Activated naive CD4-positive, alpha-beta T cell treated with anti-CD3 and anti-CD28 coated beads for 36 hours (primary cell): ENCODE measurements at regions not wholly inside any gene's neighbourhood (a gene's known extent, or its start where the extent isn't known, plus 50 kb on each side); places are given as distances from the start of the nearest gene placed in this dataset.

Source experiments
- CTCF ChIA-PET: fragments of 350-600 bp; sonication (Branson Sonifier 250); formaldehyde crosslinking; loops from one replicate; lab custom pipeline; 2021; ENCODE audit warnings: antibody characterized with exemption; lab: Charles Lee
- DNase-seq: peaks from one replicate; pipeline ENCODE4 v3.0.0-alpha.2; 2020
- H3K27ac Mint-ChIP-seq: one replicate; pipeline ENCODE4 v1.8.0; 2021; ENCODE audit warnings: mild to moderate bottlenecking, mixed read lengths
- H3K27me3 Mint-ChIP-seq: one replicate; pipeline ENCODE4 v1.8.0; 2021; ENCODE audit warnings: low read depth, mixed read lengths
- H3K36me3 Mint-ChIP-seq: one replicate; pipeline ENCODE4 v1.8.0; 2021; ENCODE audit warnings: low read depth, mixed read lengths
- H3K4me1 Mint-ChIP-seq: one replicate; pipeline ENCODE4 v1.8.0; 2021; ENCODE audit warnings: low read depth, mixed read lengths
- H3K4me3 Mint-ChIP-seq: one replicate; pipeline ENCODE4 v1.8.0; 2021; ENCODE audit warnings: mild to moderate bottlenecking, moderate library complexity, mixed read lengths
- H3K9me3 Mint-ChIP-seq: one replicate; pipeline ENCODE4 v1.8.0; 2021; ENCODE audit warnings: mixed read lengths
- intact Hi-C: fragments of 100-400 bp; cut with micrococcal nuclease; formaldehyde crosslinking; loops from one replicate; pipeline ENCODE4 v1.15.1; 2023

DNA sequence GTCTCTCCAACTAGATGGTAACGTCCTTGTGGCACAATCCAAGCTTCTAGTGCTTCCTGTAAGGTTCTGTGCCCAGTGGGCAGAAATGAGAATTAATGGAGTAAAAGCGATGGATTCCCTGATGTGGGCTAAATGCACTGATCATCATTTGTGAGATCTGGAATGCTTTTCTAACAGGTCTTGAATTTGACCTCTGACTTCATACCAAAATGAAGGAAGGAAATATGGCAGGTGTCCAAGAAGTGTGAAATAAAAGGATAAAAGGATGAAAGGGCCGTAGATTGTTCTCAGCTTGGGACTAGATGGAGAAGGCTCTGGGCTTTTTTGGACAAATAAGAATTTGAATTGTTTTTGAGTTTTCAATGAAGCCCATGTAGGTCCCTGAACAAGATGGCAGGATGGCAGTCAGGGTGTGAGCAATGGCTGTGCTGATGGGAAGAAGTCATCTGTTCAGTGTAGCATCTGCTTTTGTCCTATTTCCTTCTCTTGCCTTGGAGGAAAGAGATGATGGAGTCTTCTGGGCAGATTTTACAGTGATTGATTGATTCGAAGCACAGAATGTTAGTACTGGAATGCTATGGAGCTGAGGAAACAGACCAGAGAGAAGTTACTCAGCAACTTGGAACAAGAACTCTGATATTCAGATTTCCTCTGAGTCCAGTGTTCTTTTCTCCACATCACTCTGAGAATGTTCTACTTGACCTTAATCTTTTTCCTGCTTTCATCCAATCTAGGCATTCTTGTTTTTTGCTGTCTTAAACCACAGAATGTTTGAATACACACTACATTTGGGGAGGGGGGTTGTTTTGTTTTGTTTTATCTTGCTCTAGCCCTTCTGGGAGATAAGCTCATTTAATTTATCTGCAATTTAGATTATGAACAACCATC lies 286.0 kb downstream of the HLX start:
- H3K27me3 Mint-ChIP-seq, result peaks cover 7% of the 10 kb centered on the region
- CTCF ChIA-PET, result no interaction called here
- H3K36me3 Mint-ChIP-seq, result no peaks in the 10 kb centered on the region
- no peaks in the 10 kb centered on the region for H3K9me3 Mint-ChIP-seq
- intact Hi-C loops, result no loop called here
- no peak overlapping the region for H3K4me3 Mint-ChIP-seq
- H3K4me1 Mint-ChIP-seq, result no peaks in the 10 kb centered on the region
- H3K27ac Mint-ChIP-seq, result no peak overlapping the region
- DNase-seq, result no peak

DNA sequence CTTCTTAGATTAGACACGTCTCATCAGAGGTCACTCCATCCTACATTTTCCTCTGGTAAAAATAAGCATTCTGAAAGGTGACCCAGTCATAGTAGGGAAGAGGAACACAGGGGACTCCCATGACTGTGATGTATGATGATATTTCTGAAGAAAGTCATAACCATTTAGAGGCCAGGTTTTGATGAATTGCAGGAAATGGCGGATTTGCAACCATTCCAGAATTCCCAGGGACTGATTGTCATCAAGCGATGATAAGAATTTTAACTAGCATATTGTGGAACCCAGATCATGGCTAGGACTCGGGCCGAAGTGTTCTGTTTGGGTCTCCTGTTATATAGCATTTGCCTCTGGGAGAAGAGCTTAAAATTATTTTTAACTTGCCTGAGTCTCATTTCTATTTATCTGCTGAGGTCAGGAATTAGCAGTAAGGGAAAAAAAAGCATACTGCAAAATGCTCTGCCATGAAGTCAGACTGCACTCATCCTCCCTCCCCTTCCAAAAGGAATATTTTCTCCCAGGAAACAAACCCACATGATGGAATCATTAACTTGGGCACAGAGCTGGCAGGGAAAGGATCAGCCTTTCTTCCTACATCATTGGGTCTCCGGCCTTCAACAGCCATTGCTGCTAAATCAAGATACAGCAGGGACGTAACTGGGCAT lies 286.7 kb downstream of the HLX start:
- Mint-ChIP-seq H3K27ac (no peak overlapping the region), H3K36me3 (no peaks in the 10 kb centered on the region), H3K4me3 (no peak overlapping the region), H3K4me1 (no peaks in the 10 kb centered on the region), H3K27me3 (peaks cover 5% of the 10 kb centered on the region), H3K9me3 (no peaks in the 10 kb centered on the region)
- CTCF ChIA-PET, result no interaction called here
- intact Hi-C loops, result no loop called here
- no peak for DNase-seq

DNA sequence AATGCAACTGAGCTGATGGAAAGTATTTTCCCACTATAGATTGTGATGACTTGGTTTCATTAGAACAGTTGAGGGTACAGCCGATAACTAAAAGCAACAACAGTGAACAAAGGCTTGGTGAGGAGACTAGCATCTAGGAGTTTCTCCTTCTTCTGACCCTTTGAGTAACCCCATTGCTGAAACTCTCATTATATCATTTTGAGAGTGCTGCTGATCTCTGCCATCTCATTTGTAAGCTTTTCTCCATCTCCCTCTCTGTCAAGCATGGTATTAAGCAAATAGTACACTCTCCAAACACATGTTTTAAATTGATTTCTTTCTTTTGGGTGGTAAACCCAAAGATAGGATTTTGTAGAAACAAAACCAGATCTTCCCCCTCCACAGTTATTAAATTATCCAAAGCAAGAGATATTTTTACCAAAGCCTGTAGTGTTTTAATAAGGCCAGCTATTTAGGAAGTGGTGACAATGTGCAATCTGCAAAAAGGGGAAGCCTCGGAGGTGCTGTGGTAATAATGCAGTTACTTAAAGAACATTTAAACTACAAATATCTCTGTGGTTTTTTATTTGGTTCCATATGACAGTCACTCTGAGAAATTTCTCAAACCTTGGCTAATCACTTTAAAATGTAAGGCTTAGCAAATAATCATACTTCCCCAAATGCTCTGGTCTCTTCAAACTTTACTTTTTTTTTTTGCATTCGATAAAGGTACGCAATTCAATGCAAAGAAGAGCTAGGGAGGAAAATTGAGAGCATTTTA lies 287.5 kb downstream of the HLX start:
- no peaks in the 10 kb centered on the region for H3K36me3 Mint-ChIP-seq
- no peak overlapping the region for H3K4me3 Mint-ChIP-seq
- no peak overlapping the region for H3K27ac Mint-ChIP-seq
- peaks cover 6% of the 10 kb centered on the region for H3K9me3 Mint-ChIP-seq
- DNase-seq, result no peak
- CTCF ChIA-PET, result interaction anchor here (1.0 kb wide), 1 partner anchor 293 kb away, joined by 3 read pairs; no protein-coding TSS in a partner anchor
- H3K27me3 Mint-ChIP-seq, result peaks cover 4% of the 10 kb centered on the region
- no peaks in the 10 kb centered on the region for H3K4me1 Mint-ChIP-seq
- intact Hi-C loops, result no loop called here

DNA sequence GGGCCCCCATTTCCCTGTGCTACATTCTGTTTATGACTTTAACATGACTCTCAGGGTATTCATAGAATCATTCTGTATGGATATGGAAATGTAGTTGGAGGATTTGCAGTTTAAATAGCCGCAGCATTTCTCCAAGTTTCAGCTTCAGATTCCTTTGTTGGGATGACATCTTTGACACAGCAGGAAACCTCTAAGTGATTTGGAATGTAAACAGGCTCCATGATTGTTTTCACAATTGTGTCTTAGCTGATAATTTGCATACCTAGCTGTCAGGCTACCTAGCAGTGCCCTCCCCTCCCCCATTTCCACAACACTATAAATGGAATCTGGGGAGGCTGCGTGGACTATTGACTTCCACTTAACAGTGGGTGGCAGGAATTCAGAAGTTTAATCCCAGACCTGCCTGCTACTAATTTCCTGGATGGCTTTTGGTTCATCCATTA lies 290.2 kb downstream of the HLX start:
- H3K27ac Mint-ChIP-seq, result no peak overlapping the region
- H3K27me3 Mint-ChIP-seq, result peaks cover 4% of the 10 kb centered on the region
- peaks cover 8% of the 10 kb centered on the region for H3K9me3 Mint-ChIP-seq
- H3K4me1 Mint-ChIP-seq, result no peaks in the 10 kb centered on the region
- no peak overlapping the region for H3K4me3 Mint-ChIP-seq
- H3K36me3 Mint-ChIP-seq, result no peaks in the 10 kb centered on the region
- intact Hi-C loops, result no loop called here
- CTCF ChIA-PET, result no interaction called here
- DNase-seq, result no peak

DNA sequence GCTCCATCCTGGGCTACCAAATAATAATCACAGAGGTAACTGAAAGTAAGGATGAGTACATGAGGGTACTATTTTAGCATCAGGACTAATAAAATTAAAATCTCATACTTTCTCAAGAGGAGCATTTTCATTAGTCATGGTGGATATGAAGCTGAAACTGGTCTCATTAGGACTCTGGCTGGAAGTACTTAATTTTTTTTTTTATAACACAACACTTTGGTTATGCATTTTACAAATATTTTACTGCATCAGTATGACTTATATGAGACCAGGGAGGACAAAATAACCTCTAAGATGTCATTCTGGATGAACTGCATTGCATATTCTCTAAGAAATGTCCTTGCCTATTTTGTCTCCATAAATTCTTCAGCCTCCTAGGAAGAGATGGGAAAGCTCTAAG lies 290.9 kb downstream of the HLX start:
- H3K27ac Mint-ChIP-seq, result no peak overlapping the region

DNA sequence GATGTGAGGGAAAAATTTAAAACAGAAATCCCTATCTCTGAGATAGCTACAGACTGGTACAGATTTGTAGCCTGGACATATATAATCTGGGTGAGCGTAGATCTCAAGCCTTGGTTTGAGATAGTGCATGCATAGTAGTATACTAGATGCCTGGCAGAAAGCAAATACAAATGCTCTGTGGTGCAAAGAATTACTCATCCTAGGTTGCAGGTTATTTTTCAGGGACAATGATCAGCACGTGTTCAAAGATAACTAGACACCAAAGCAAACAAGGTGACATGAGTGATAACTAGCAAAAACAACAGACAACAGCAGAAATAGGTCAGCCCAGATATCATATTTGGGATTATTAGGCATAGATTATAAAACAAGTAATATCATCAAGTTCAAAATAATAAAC lies 292.5 kb downstream of the HLX start:
- Mint-ChIP-seq H3K9me3 (peaks cover 8% of the 10 kb centered on the region), H3K4me1 (no peaks in the 10 kb centered on the region), H3K4me3 (no peak overlapping the region), H3K36me3 (no peaks in the 10 kb centered on the region), H3K27ac (no peak overlapping the region), H3K27me3 (no peaks in the 10 kb centered on the region)
- DNase-seq, result no peak
- intact Hi-C loops, result no loop called here
- CTCF ChIA-PET, result no interaction called here

More for the DNA sequence above, 290.9 kb downstream of the HLX start:
- peaks cover 4% of the 10 kb centered on the region for H3K27me3 Mint-ChIP-seq
- DNase-seq, result no peak
- no peak overlapping the region for H3K4me3 Mint-ChIP-seq
- no peaks in the 10 kb centered on the region for H3K36me3 Mint-ChIP-seq
- CTCF ChIA-PET, result no interaction called here
- peaks cover 8% of the 10 kb centered on the region for H3K9me3 Mint-ChIP-seq
- H3K4me1 Mint-ChIP-seq, result no peaks in the 10 kb centered on the region
- intact Hi-C loops, result no loop called here

DNA sequence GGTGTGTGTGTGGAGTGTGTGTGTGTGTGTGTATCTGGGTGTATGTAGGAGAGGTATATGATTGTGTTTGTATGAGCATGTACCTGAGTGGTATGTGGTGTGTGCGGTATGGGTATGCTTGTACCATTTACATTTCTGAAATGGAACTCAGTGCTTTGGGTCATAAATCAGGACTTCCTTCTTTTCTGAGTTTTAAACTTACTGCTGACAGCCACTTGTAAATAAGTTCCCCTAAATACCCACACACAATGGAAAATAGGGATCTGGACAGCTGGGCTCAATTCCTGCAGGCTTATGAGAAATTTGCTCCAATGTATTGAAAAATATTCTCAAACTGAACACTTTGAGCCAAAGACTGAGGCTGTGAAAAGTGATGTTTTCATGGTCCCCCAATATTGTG lies 293.6 kb downstream of the HLX start:
- Mint-ChIP-seq H3K27ac (no peak overlapping the region), H3K27me3 (peaks cover 1% of the 10 kb centered on the region), H3K36me3 (no peaks in the 10 kb centered on the region), H3K4me1 (no peaks in the 10 kb centered on the region), H3K9me3 (peaks cover 8% of the 10 kb centered on the region), H3K4me3 (no peak overlapping the region)
- intact Hi-C loops, result no loop called here
- CTCF ChIA-PET, result no interaction called here
- no peak for DNase-seq

DNA sequence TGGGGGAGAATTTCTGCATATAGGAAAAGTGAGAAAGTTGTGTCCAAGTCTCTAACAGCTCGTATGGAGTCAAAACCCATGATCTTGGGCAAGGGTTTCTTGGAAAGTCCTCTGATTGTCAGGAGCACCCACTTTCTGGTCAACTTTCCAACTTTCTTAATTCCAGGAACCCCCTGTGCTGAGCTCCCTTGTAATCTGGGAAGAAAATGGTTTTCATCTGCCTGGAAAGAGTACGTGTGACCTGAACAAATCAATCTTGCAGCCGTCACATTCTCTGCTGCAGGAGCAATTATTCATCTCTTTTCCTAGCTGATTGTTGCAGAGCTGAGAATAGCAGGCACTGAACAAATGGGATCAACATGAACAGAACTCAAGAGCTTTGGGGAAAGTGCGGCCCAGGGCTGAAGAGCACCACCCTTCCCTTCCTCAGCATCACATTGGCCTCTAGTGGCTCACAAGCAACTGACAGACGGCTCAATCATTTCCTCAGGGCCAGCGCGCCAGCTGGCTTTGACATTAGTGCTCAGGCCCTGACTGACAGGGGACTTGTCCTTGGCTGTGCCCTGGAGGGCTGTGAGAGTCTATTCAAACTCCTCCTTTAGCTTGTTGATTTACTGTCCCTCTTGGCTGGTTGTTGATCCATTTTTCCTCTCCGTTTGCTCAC lies 295.2 kb downstream of the HLX start:
- DNase-seq, result no peak
- CTCF ChIA-PET, result interaction anchor here (1.2 kb wide), 1 partner anchor 37 kb away, joined by 3 read pairs; no protein-coding TSS in a partner anchor
- no peaks in the 10 kb centered on the region for H3K36me3 Mint-ChIP-seq
- no peaks in the 10 kb centered on the region for H3K4me1 Mint-ChIP-seq
- peaks cover 5% of the 10 kb centered on the region for H3K27me3 Mint-ChIP-seq
- H3K4me3 Mint-ChIP-seq, result no peak overlapping the region
- no peak overlapping the region for H3K27ac Mint-ChIP-seq
- H3K9me3 Mint-ChIP-seq, result peaks cover 8% of the 10 kb centered on the region
- intact Hi-C loops, result no loop called here

DNA sequence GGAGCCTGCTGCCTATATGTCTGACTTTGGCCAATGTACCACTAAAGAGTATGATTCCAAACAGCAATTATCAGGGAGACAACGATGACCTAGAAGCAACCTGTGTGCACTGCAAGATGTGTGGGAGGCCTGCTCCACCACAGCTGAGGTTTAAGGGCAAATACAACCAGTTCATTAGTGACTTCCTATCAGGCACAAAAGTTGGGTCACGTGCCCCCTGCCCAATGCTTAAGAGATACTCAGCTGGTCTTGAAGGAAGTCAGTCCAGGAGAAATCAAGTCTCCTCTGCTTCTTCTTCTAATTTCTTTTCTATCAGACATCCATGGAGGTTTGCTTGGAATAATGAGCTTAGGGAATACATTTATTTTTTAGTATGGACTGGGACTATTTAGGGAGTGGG lies 296.0 kb downstream of the HLX start:
- CTCF ChIA-PET, result interaction anchor here (1.2 kb wide), 1 partner anchor 38 kb away, joined by 3 read pairs; no protein-coding TSS in a partner anchor
- H3K4me3 Mint-ChIP-seq, result no peak overlapping the region
- H3K27me3 Mint-ChIP-seq, result peaks cover 5% of the 10 kb centered on the region
- no peak for DNase-seq
- H3K27ac Mint-ChIP-seq, result no peak overlapping the region
- H3K9me3 Mint-ChIP-seq, result peaks cover 8% of the 10 kb centered on the region
- H3K4me1 Mint-ChIP-seq, result no peaks in the 10 kb centered on the region
- intact Hi-C loops, result no loop called here
- H3K36me3 Mint-ChIP-seq, result no peaks in the 10 kb centered on the region

DNA sequence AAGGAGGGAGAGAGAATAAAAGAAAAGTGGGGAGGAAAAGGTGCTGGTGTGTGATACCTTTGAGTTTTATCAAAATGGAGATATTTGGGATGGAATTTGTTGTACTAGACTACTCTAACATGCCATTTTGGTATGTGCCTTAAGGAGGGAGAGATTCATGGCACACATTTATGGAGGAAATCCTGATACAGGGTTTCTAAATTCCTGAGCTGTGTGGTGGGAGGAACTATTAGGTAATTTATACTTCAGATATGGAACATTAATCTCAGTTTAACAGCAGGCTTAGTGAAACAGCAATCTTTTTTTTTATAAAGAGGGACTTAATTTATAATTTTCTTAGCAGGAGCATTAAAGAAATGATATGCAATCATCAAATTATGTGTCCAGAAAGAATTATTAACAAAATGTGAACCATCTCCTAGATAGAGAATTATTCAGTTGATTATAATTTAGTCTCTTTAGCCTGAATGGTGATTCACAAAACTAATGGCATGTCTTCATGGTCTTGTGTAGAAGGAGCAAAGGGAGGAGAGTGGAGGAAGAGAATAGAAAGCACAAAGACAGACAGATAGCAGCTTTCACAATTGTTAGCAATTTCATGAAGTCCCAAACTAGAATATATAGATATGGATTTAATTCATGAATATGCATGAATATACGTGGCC lies 301.6 kb downstream of the HLX start:
- Mint-ChIP-seq H3K4me3 (no peak overlapping the region), H3K27me3 (peaks cover 5% of the 10 kb centered on the region), H3K27ac (no peak overlapping the region), H3K36me3 (no peaks in the 10 kb centered on the region), H3K4me1 (no peaks in the 10 kb centered on the region), H3K9me3 (no peaks in the 10 kb centered on the region)
- intact Hi-C loops, result no loop called here
- no peak for DNase-seq
- CTCF ChIA-PET, result no interaction called here

DNA sequence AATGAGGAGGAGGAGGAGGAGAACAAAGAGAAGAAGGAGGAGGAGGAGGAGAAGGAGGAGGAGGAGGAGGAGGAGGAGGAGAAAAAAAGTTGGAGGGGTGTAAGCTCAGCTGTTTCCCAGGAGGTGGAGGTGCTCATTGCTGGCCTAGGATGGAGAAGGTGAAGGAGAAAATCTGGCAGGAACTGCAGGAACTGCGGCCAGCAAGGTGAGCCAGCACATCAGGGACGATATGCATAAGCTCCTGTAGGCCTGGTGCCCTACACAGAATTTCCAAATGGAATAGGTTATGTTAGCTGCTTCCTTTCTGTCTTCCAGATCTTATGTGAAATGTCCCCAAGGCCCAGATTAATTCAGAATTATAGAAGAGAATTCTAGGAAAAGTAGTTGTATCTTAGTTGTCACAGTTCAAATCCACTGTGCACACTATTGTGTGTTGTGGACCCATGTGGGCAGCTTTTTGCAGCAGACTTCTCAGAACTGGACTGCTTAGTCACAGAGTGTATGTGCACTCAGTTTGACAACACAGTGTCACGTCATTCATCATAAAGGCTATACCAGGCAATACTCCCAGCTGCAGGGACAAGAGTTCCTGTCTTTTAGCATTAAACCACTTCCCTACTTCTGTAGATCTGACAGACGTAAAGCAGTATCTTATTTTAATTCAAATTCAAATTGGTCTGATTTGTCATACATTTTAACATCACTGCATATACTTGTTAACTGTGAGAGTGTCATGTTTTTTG lies 303.7 kb downstream of the HLX start:
- Mint-ChIP-seq H3K4me3 (no peak overlapping the region), H3K27ac (no peak overlapping the region)
- intact Hi-C loops, result no loop called here

More for the DNA sequence above, 303.7 kb downstream of the HLX start:
- CTCF ChIA-PET, result interaction anchor here (0.7 kb wide), 1 partner anchor 307 kb away, joined by 3 read pairs; no protein-coding TSS in a partner anchor
- H3K27me3 Mint-ChIP-seq, result peaks cover 6% of the 10 kb centered on the region
- no peaks in the 10 kb centered on the region for H3K9me3 Mint-ChIP-seq
- H3K36me3 Mint-ChIP-seq, result no peaks in the 10 kb centered on the region
- no peaks in the 10 kb centered on the region for H3K4me1 Mint-ChIP-seq
- no peak for DNase-seq
